Fibroblast of lung (primary cell): ENCODE measurements at regions not wholly inside any gene's neighbourhood (a gene's known extent, or its start where the extent isn't known, plus 50 kb on each side); places are given as distances from the start of the nearest gene placed in this dataset.

Experiments used
- DNase-seq, 2 donors: peaks; one replicate each; pipeline versions ENCODE4 v3.0.0 to v3.0.0-alpha.2; 2010; ENCODE audit warnings: low read depth in 2 of 2
- H2AFZ ChIP-seq: 2 replicates; pipeline ENCODE4 v1.5.1; 2012; ENCODE audit warnings: low read length, control low read depth, inconsistent platforms
- H3K27ac ChIP-seq: 2 replicates; pipeline ENCODE4 v1.5.1; 2011; ENCODE audit warnings: low read length, control low read depth; ENCODE audit not compliant: insufficient read depth
- H3K27me3 ChIP-seq: 2 replicates; pipeline ENCODE4 v1.5.1; 2011; ENCODE audit warnings: mild to moderate bottlenecking, low read length; ENCODE audit not compliant: control insufficient read depth, insufficient read depth
- H3K36me3 ChIP-seq: 2 replicates; pipeline ENCODE4 v1.5.1; 2011; ENCODE audit warnings: low read length; ENCODE audit not compliant: control insufficient read depth, insufficient read depth
- H3K4me1 ChIP-seq: 2 replicates; pipeline ENCODE4 v1.5.1; 2011; ENCODE audit warnings: low read length; ENCODE audit not compliant: control insufficient read depth, insufficient read depth; ENCODE audit errors: extremely low read depth
- H3K4me2 ChIP-seq: 2 replicates; pipeline ENCODE4 v1.5.1; 2011; ENCODE audit warnings: low read length, control low read depth; ENCODE audit not compliant: insufficient read depth; ENCODE audit errors: extremely low read depth
- H3K4me3 ChIP-seq, 4 experiments: fragments of 200-600 bp in 1 of 4; sonication (generic) in 1 of 4; replicated peaks in 1 of 4; 2 replicates each; pipeline ENCODE4 v1.5.1; 2011 to 2016; ENCODE audit warnings: low read length in 4 of 4, low read depth in 3 of 4, mild to moderate bottlenecking in 3 of 4, control low read depth in 2 of 4, inconsistent platforms in 1 of 4, mixed read lengths in 1 of 4; ENCODE audit not compliant: insufficient read depth in 1 of 4; ENCODE audit errors: control extremely low read depth in 1 of 4
- H3K79me2 ChIP-seq: 2 replicates; pipeline ENCODE4 v1.5.1; 2012; ENCODE audit warnings: mild to moderate bottlenecking, low read length, inconsistent platforms; ENCODE audit not compliant: control insufficient read depth, insufficient read depth
- H3K9ac ChIP-seq: 2 replicates; pipeline ENCODE4 v1.5.1; 2011; ENCODE audit warnings: mild to moderate bottlenecking, low read length, control low read depth; ENCODE audit not compliant: insufficient read depth
- H3K9me3 ChIP-seq: 2 replicates; pipeline ENCODE4 v1.5.1; 2012; ENCODE audit warnings: low read depth, low read length; ENCODE audit not compliant: control insufficient read depth, insufficient read depth
- H4K20me1 ChIP-seq: 2 replicates; pipeline ENCODE4 v1.5.1; 2011; ENCODE audit warnings: low read length; ENCODE audit not compliant: control insufficient read depth, insufficient read depth; ENCODE audit errors: extremely low read depth
- EZH2 ChIP-seq: IDR thresholded peaks from 2 replicates; pipeline ENCODE4 v1.5.1; 2012; ENCODE audit warnings: low read length, control low read depth, mild to moderate bottlenecking; ENCODE audit errors: missing control alignments
- TF ChIP-seq, protein P1 (sequence below), 2 donors: IDR thresholded peaks in 1 of 2; conservative IDR thresholded peaks in 1 of 2; 1 replicate in 1 of 2; 2 replicates in 1 of 2; pipeline ENCODE4 v1.5.1; 2011 to 2012; ENCODE audit warnings: low read length in 2 of 2, control low read depth in 1 of 2, inconsistent platforms in 1 of 2, low read depth in 1 of 2, mild to moderate bottlenecking in 1 of 2

DNA sequence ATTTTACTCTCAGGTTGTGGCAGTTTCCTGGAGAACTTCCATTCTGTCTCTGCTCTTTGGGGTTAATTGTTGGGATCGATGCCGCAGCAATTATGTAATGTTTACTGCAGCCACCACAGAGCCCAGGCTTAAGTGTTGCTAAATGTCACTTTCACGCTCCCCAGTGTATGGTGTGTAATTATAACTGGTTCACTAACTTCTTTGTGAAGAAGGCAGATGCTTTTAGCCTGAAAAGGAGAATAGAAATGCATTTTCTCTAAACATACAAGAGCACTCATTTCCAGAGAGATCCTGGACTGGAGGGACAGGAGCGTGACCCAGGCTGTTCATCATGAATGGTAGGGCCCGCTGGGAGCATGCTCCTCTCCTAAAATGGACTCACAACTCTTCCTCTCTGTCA, 132.2 kb upstream of the PLET1 start:
- no peaks in the 10 kb centered on the region for H3K4me1 ChIP-seq
- no peak overlapping the region for H3K4me3 ChIP-seq
- H3K36me3 ChIP-seq, result no peaks in the 10 kb centered on the region
- H3K79me2 ChIP-seq, result no peaks in the 10 kb centered on the region
- no peaks in the 10 kb centered on the region for H4K20me1 ChIP-seq
- TF ChIP-seq, protein P1, sequence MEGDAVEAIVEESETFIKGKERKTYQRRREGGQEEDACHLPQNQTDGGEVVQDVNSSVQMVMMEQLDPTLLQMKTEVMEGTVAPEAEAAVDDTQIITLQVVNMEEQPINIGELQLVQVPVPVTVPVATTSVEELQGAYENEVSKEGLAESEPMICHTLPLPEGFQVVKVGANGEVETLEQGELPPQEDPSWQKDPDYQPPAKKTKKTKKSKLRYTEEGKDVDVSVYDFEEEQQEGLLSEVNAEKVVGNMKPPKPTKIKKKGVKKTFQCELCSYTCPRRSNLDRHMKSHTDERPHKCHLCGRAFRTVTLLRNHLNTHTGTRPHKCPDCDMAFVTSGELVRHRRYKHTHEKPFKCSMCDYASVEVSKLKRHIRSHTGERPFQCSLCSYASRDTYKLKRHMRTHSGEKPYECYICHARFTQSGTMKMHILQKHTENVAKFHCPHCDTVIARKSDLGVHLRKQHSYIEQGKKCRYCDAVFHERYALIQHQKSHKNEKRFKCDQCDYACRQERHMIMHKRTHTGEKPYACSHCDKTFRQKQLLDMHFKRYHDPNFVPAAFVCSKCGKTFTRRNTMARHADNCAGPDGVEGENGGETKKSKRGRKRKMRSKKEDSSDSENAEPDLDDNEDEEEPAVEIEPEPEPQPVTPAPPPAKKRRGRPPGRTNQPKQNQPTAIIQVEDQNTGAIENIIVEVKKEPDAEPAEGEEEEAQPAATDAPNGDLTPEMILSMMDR (conservative IDR thresholded peaks at IDR 0.05 in 1 of 2, IDR thresholded peaks at IDR 0.05 in 1 of 2; ENCODE audit: low read depth in 1 of 2, low read length in 2 of 2), result no peak
- no peak for TF ChIP-seq EZH2
- no peak for DNase-seq
- H3K9ac ChIP-seq, result no peak overlapping the region
- H3K9me3 ChIP-seq, result no peaks in the 10 kb centered on the region
- peaks cover 4% of the 10 kb centered on the region for H3K27me3 ChIP-seq
- no peak overlapping the region for H3K4me2 ChIP-seq
- H3K27ac ChIP-seq, result no peak overlapping the region
- H2AFZ ChIP-seq, result no peak overlapping the region

DNA sequence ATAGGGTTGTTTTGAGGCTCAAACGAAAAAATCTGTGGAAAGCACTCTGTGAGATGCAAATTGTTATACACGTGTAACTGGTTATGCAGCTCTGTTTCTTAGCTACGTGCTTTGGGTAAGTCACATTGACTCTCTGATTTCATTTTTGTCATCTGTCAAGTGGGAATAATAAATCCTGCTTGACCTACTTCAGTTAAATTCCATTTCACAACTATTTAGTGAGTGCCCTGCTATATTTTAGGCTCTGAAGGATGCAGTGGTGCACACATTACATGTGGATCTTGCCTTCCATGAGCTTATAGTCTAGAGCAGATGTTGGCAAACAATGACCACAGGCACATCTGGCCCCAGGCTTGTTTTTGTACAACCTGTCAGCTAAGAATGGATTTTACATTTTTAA, 133.6 kb upstream of the PLET1 start:
- peaks cover 4% of the 10 kb centered on the region for H3K27me3 ChIP-seq
- H4K20me1 ChIP-seq, result no peaks in the 10 kb centered on the region
- H3K4me1 ChIP-seq, result no peaks in the 10 kb centered on the region
- H3K36me3 ChIP-seq, result no peaks in the 10 kb centered on the region
- no peak for TF ChIP-seq EZH2
- TF ChIP-seq, protein P1 (conservative IDR thresholded peaks at IDR 0.05 in 1 of 2, IDR thresholded peaks at IDR 0.05 in 1 of 2; ENCODE audit: low read depth in 1 of 2, low read length in 2 of 2), result no peak
- no peak overlapping the region for H3K4me2 ChIP-seq
- no peaks in the 10 kb centered on the region for H3K79me2 ChIP-seq
- no peak overlapping the region for H3K9ac ChIP-seq
- no peaks in the 10 kb centered on the region for H3K9me3 ChIP-seq
- no peak for DNase-seq
- H2AFZ ChIP-seq, result no peak overlapping the region
- no peak overlapping the region for H3K4me3 ChIP-seq
- H3K27ac ChIP-seq, result no peak overlapping the region

DNA sequence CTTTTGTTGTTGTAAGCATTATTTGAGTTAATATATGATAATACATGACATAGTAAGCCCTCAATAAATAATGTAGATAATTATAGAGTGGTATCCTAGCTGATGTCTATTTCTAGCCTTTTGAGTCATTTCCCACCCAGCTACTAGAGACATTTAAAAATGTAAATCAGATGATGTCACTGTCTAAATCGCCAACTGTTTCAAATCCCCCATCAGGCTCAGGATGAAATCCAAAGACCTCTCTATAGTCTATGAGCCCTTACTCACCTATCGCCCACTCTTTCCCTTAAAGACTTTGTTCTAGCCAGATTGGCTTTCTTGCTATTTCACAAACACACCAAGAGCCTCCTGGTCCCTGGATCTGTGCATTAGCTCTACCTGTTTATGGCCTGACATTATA, 135.4 kb upstream of the PLET1 start:
- H3K9ac ChIP-seq, result no peak overlapping the region
- no peaks in the 10 kb centered on the region for H4K20me1 ChIP-seq
- H3K27me3 ChIP-seq, result peaks cover 4% of the 10 kb centered on the region
- no peak overlapping the region for H3K27ac ChIP-seq
- H3K79me2 ChIP-seq, result no peaks in the 10 kb centered on the region
- TF ChIP-seq, protein P1 (conservative IDR thresholded peaks at IDR 0.05 in 1 of 2, IDR thresholded peaks at IDR 0.05 in 1 of 2; ENCODE audit: low read depth in 1 of 2, low read length in 2 of 2), result no peak
- no peak for TF ChIP-seq EZH2
- no peaks in the 10 kb centered on the region for H3K9me3 ChIP-seq
- DNase-seq, result peak in 1 of 2 donors; percentile 24
- H3K4me1 ChIP-seq, result no peaks in the 10 kb centered on the region
- H3K4me3 ChIP-seq, result no peak overlapping the region
- H3K4me2 ChIP-seq, result no peak overlapping the region
- no peaks in the 10 kb centered on the region for H3K36me3 ChIP-seq
- no peak overlapping the region for H2AFZ ChIP-seq
